ENCODE measurements at regions not wholly inside any gene's neighbourhood (a gene's known extent, or its start where the extent isn't known, plus 50 kb on each side); places are given as distances from the start of the nearest gene placed in this dataset.
A peak's percentile ranks its signal among the peaks of the same experiment; 100 is the strongest.

DNA sequence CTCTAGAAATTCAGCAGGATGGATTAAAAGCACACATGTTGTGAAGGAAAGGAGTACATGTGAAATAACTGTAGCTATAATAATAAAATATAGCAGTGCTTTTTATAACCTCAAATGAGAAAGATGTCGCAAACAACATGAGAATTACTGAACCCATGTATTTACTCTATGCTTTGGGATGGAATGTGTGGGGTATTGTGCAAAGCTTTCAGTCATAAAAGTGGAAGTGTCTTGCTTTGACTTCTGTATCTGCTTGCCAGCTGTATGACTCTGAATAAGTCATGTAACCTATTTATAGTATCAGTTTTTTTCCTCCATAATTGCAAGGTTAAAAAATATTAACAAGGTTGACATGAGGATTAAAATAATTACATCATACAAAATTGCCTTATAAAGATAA, 519.3 kb upstream of the CADM2 start:
- DNase-seq = no peak

GRCh38 chr3:84440291-84440690, 518.5 kb upstream of the CADM2 start:
- no peak for DNase-seq

DNA sequence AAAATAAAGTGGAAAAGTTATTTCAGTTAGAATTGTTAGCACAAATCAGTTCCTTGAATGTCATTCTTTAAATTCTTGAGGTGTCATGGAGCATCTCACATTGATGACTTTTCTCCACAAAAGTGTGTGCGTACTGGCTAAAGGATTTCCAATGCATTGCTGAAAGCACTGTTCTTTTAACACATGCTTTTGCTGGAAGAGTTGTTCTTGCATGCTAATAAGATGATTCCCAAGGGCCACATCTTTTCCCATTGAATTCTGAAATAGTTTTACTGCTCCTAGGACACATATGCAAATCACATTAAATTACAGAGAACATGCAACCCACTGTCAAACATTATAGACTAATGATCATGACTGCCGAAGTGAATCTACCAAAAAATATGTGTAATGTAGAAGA, 516.3 kb upstream of the CADM2 start:
- no peak for DNase-seq

- DNase-seq = no peak
Measured at GRCh38 chr3:84444726-84445521, 513.9 kb upstream of the CADM2 start.

DNA sequence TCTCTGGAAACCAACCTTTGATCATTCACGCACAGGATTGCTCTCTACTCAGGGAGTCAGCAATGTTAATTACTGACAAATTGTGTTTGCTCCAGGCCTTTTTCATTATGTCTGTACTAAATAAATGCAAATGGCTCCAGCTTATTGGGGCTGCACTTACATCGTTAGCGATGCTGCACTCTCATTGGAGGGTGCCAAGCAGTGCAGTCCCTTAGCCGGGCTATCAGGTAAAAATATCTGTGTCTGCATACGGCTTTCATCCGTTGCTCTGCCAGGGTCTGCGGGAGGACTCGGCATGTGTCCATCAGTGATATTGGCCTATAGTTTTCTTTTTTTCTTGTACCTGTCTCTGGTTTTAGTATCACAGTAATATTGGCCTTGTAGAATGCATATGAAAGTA, 471.5 kb upstream of the CADM2 start:
- DNase-seq = no peak

GRCh38 chr3:84504761-84505160, 454.0 kb upstream of the CADM2 start:
- DNase-seq = no peak

- no peak for DNase-seq
Measured at GRCh38 chr3:84510007-84510406, 448.8 kb upstream of the CADM2 start.

GRCh38 chr3:84522893-84523292, 435.9 kb upstream of the CADM2 start:
- DNase-seq = no peak

- no peak for DNase-seq
Measured at GRCh38 chr3:84536916-84537315, 421.9 kb upstream of the CADM2 start.

DNA sequence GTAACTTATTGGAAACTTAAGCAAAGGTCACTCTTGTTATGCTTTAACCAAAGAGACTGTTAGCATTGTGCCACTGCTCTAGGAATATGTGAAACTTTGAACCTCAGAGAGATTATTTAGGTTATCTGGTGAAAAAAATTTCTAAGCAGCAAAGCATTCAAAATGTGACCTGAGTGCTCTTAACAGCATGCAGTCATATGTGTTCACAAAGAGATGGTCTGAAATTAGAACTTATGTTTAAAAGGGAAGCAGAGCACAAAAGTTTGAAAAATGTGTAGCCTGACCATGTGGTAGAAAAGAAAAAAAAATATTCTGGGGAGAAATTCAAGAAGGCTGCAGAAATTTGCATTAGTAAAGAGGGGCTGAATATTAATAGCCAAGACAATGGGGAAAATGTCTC, 420.2 kb upstream of the CADM2 start:
- no peak for DNase-seq

GRCh38 chr3:84547207-84547606, 411.6 kb upstream of the CADM2 start:
- DNase-seq = no peak

GRCh38 chr3:84547971-84548970, 410.5 kb upstream of the CADM2 start:
- peak; percentile 1 for DNase-seq

DNA sequence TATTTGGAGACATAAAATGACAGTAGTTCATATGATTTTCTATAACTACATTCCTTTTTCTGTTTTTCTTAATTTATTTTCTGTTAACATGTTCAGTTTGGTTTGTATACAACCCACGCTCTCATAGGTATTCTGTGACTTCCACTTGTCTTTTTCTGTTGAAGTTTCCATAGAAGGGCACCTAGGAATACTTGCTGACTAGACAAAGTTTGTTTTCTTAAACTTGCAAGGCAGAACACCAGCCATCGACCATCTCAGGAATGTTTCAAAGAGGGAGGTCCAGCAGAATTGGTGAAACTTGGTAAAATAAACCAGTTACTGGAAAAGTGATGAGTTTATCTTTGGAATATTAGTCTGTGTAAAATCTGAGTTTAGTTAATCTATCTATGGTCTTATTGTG, 403.2 kb upstream of the CADM2 start:
- DNase-seq = no peak

GRCh38 chr3:84566256-84566655, 392.5 kb upstream of the CADM2 start:
- no peak for DNase-seq

- DNase-seq = no peak
Measured at GRCh38 chr3:84567796-84568195, 391.0 kb upstream of the CADM2 start.

GRCh38 chr3:84573962-84574361, 384.8 kb upstream of the CADM2 start:
- DNase-seq = no peak

GRCh38 chr3:84586427-84586826, 372.4 kb upstream of the CADM2 start:
- DNase-seq = no peak

- no peak for DNase-seq
Measured at GRCh38 chr3:84600703-84601225, 358.0 kb upstream of the CADM2 start.

GRCh38 chr3:84601303-84601702, 357.5 kb upstream of the CADM2 start:
- DNase-seq = no peak

DNA sequence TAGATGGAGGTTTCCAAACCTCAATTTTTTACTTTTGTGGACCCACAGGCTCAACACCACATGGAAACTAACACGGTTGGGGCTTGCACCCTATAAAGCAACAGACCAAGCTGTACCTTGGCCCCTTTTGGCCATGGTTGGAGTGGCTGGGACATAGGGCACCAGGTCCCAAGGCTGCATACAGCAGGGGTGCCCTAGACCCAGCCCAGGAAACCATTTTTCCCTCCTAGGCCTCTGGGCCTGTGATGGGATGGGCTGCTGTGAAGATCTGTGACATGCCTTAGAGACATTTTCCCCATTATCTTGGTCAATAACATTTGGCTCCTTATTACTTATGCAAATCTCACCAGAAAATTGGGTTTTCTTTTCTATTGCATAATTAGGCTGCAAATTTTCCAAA, 337.0 kb upstream of the CADM2 start:
- no peak for DNase-seq

DNA sequence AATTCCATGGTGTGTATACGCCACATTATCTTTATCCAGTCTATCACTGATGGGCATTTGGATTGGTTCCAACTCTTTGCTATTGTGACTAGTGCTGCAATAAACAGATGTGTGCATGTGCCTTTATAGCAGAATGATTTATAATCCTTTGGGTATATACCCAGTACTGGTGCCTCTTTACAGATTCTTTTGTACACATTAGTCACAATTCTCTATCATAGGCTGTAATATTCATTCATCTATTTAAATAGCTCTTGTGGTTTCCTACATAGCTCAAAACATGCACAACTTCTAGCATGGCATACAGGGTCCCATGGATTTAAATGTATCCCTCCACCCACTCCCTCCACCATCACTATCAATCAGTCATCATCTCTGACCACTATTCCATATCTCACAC, 324.1 kb upstream of the CADM2 start:
- DNase-seq = no peak

DNA sequence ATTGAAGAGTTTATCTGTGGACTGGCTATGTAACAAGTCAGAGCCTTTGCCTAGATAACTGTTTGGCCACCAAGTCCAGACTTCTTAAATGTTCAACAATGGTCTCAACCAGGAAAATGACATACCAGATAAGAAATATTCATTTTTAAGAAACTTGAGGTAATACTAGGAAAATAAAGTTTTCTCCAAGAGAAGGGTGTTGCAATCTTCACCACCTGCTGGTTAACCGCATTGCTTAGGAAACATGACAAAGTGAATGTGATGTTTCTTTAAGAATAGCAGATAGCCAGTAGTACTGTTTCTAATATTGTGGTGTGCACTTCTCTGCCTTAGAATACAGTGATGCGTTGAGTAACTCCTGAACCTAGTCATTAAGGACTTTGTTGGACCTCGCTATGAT, 321.5 kb upstream of the CADM2 start:
- DNase-seq = no peak

DNA sequence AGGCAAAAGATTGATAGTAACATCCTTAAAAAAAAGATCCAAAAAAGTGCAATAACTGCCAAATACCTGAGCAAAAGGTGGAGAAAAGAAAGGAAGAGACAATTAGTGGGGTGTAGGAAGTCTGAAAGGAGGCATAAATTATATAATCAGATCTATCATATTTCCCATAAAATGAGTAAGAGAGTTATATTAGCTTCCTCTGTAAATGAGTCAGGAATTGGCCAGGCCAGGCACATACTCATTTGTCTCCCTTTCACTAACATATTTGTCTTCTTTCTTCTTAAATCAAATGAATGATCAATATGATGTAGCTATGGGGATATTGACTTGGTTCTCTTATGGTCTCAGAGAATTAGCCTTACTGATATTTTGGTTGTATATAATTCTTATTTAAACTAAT, 292.3 kb upstream of the CADM2 start:
- no peak for DNase-seq

GRCh38 chr3:84679211-84679610, 279.6 kb upstream of the CADM2 start:
- DNase-seq = no peak
